ENCODE measurements at regions not wholly inside any gene's neighbourhood (a gene's known extent, or its start where the extent isn't known, plus 50 kb on each side); places are given as distances from the start of the nearest gene placed in this dataset.

DNA sequence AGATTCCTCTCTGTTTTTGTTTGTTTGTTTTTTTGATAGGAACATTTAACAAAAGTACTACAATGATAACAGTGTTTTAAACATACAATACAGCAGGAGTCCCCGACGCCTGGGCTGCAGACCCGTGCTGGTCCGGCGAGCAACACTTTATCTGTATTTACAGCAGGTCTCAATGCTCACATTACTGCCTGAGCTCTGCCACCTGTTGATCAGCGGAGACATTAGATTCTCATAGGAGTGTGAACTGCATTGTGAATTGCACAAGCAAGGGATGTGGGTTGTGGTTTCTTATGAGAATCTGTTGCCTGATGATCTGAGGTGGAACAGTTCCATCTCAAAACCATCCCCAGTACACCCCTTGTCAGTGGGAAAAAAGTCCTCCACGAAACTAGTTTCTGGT is 1068.5 kb upstream of the CDH10 start:
- ChIA-PET POLR2A (no interaction called here), CTCF (no interaction called here)
- no peak for TF ChIP-seq SUZ12 (IDR thresholded peaks at IDR 0.05)
- no peak for TF ChIP-seq FOXA1 (IDR thresholded peaks at IDR 0.05)
- TF ChIP-seq L3MBTL2 (conservative IDR thresholded peaks at IDR 0.05): no peak
- no peak for TF ChIP-seq ZNF384 (IDR thresholded peaks at IDR 0.05)
- TF ChIP-seq TARDBP (IDR thresholded peaks at IDR 0.05): no peak
- no peak for TF ChIP-seq FOXM1 (IDR thresholded peaks at IDR 0.05; ENCODE audit: borderline replicate concordance)
- TF ChIP-seq NFRKB (IDR thresholded peaks at IDR 0.05): no peak
- no peak for TF ChIP-seq CTBP1 (IDR thresholded peaks at IDR 0.05; ENCODE audit: borderline replicate concordance)
- no peak for TF ChIP-seq LEF1 (IDR thresholded peaks at IDR 0.05; ENCODE audit: borderline replicate concordance)
- no peak for TF ChIP-seq SP1 (IDR thresholded peaks at IDR 0.05)
- TF ChIP-seq FOXK2 (IDR thresholded peaks at IDR 0.05): no peak
- no peak for TF ChIP-seq ARNT (IDR thresholded peaks at IDR 0.05)
- no peak for TF ChIP-seq ELF4 (IDR thresholded peaks at IDR 0.05)
- no peak for TF ChIP-seq BHLHE40 (IDR thresholded peaks at IDR 0.05; ENCODE audit: borderline replicate concordance)
- no peak for TF ChIP-seq HDGF (IDR thresholded peaks at IDR 0.05; ENCODE audit: borderline replicate concordance)
- TF ChIP-seq, protein P1, sequence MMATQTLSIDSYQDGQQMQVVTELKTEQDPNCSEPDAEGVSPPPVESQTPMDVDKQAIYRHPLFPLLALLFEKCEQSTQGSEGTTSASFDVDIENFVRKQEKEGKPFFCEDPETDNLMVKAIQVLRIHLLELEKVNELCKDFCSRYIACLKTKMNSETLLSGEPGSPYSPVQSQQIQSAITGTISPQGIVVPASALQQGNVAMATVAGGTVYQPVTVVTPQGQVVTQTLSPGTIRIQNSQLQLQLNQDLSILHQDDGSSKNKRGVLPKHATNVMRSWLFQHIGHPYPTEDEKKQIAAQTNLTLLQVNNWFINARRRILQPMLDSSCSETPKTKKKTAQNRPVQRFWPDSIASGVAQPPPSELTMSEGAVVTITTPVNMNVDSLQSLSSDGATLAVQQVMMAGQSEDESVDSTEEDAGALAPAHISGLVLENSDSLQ (IDR thresholded peaks at IDR 0.05): no peak
- peak; percentile 6 for DNase-seq (ENCODE audit: extremely low spot score)

GRCh38 chr5:25707093-25707492 is 1062.3 kb upstream of the CDH10 start:
- CTCF ChIA-PET: no interaction called here
- TF ChIP-seq, protein P1 (IDR thresholded peaks at IDR 0.05): peak; percentile 31; the same call in 1 of the 2 replicates
- no peak for TF ChIP-seq TARDBP (IDR thresholded peaks at IDR 0.05)
- no peak for TF ChIP-seq SP1 (IDR thresholded peaks at IDR 0.05)
- no peak for TF ChIP-seq FOXM1 (IDR thresholded peaks at IDR 0.05; ENCODE audit: borderline replicate concordance)
- TF ChIP-seq ELF4 (IDR thresholded peaks at IDR 0.05): no peak
- no peak for TF ChIP-seq CTBP1 (IDR thresholded peaks at IDR 0.05; ENCODE audit: borderline replicate concordance)
- no peak for TF ChIP-seq NFRKB (IDR thresholded peaks at IDR 0.05)
- no peak for TF ChIP-seq FOXA1 (IDR thresholded peaks at IDR 0.05)
- TF ChIP-seq L3MBTL2 (conservative IDR thresholded peaks at IDR 0.05): no peak
- POLR2A ChIA-PET: no interaction called here
- DNase-seq (ENCODE audit: extremely low spot score): no peak

DNA sequence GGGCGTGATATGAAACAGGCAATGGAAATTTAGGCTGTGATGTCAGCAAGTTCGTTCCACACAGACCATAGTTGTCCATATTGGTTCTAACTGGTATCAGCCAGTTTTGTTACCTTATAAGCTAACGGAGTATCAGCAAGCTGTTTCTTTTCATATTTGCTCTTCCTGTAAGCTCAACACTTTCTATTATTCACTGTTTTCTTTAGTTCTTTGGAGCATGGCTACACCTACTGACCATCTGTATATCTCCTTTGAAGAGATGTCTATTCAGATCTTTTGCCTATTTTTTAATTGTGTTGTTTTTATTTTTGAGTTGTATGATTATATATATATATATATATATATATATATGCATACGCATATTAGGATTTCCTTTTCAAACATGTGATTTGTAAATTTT is 1057.2 kb upstream of the CDH10 start:
- CTCF ChIA-PET: interaction anchor here (0.6 kb wide), 1 partner anchor 863 kb away, joined by 3 read pairs; no protein-coding TSS in a partner anchor
- POLR2A ChIA-PET: no interaction called here
- DNase-seq (ENCODE audit: extremely low spot score): no peak
- TF ChIP-seq, protein P1 (IDR thresholded peaks at IDR 0.05): no peak
- no peak for TF ChIP-seq L3MBTL2 (conservative IDR thresholded peaks at IDR 0.05)
- no peak for TF ChIP-seq BHLHE40 (IDR thresholded peaks at IDR 0.05; ENCODE audit: borderline replicate concordance)
- no peak for TF ChIP-seq TARDBP (IDR thresholded peaks at IDR 0.05)
- no peak for TF ChIP-seq FOXA1 (IDR thresholded peaks at IDR 0.05)
- no peak for TF ChIP-seq LEF1 (IDR thresholded peaks at IDR 0.05; ENCODE audit: borderline replicate concordance)
- TF ChIP-seq SUZ12 (IDR thresholded peaks at IDR 0.05): no peak
- no peak for TF ChIP-seq ZNF384 (IDR thresholded peaks at IDR 0.05)
- TF ChIP-seq HDGF (IDR thresholded peaks at IDR 0.05; ENCODE audit: borderline replicate concordance): no peak
- no peak for TF ChIP-seq NFRKB (IDR thresholded peaks at IDR 0.05)
- no peak for TF ChIP-seq ARNT (IDR thresholded peaks at IDR 0.05)
- no peak for TF ChIP-seq CTBP1 (IDR thresholded peaks at IDR 0.05; ENCODE audit: borderline replicate concordance)
- TF ChIP-seq ELF4 (IDR thresholded peaks at IDR 0.05): no peak
- no peak for TF ChIP-seq SP1 (IDR thresholded peaks at IDR 0.05)
- no peak for TF ChIP-seq FOXK2 (IDR thresholded peaks at IDR 0.05)
- no peak for TF ChIP-seq FOXM1 (IDR thresholded peaks at IDR 0.05; ENCODE audit: borderline replicate concordance)

- POLR2A ChIA-PET: no interaction called here
- CTCF ChIA-PET: no interaction called here
- TF ChIP-seq SUZ12 (IDR thresholded peaks at IDR 0.05): no peak
- no peak for TF ChIP-seq FOXA1 (IDR thresholded peaks at IDR 0.05)
- TF ChIP-seq NFRKB (IDR thresholded peaks at IDR 0.05): no peak
- no peak for TF ChIP-seq SP1 (IDR thresholded peaks at IDR 0.05)
- no peak for TF ChIP-seq TARDBP (IDR thresholded peaks at IDR 0.05)
- TF ChIP-seq ARNT (IDR thresholded peaks at IDR 0.05): no peak
- TF ChIP-seq FOXM1 (IDR thresholded peaks at IDR 0.05; ENCODE audit: borderline replicate concordance): no peak
- no peak for TF ChIP-seq ELF4 (IDR thresholded peaks at IDR 0.05)
- TF ChIP-seq BHLHE40 (IDR thresholded peaks at IDR 0.05; ENCODE audit: borderline replicate concordance): no peak
- no peak for TF ChIP-seq ZNF384 (IDR thresholded peaks at IDR 0.05)
- no peak for TF ChIP-seq LEF1 (IDR thresholded peaks at IDR 0.05; ENCODE audit: borderline replicate concordance)
- no peak for TF ChIP-seq HDGF (IDR thresholded peaks at IDR 0.05; ENCODE audit: borderline replicate concordance)
- TF ChIP-seq, protein P1 (IDR thresholded peaks at IDR 0.05): no peak
- no peak for TF ChIP-seq L3MBTL2 (conservative IDR thresholded peaks at IDR 0.05)
- TF ChIP-seq CTBP1 (IDR thresholded peaks at IDR 0.05; ENCODE audit: borderline replicate concordance): no peak
- TF ChIP-seq FOXK2 (IDR thresholded peaks at IDR 0.05): no peak
- DNase-seq (ENCODE audit: extremely low spot score): no peak
These were observed 1050.0 kb upstream of the CDH10 start for GRCh38 chr5:25694801-25695200.

- ChIA-PET POLR2A (no interaction called here), CTCF (no interaction called here)
- no peak for TF ChIP-seq FOXK2 (IDR thresholded peaks at IDR 0.05)
- TF ChIP-seq HDGF (IDR thresholded peaks at IDR 0.05; ENCODE audit: borderline replicate concordance): no peak
- no peak for TF ChIP-seq LEF1 (IDR thresholded peaks at IDR 0.05; ENCODE audit: borderline replicate concordance)
- no peak for TF ChIP-seq BHLHE40 (IDR thresholded peaks at IDR 0.05; ENCODE audit: borderline replicate concordance)
- TF ChIP-seq ZNF384 (IDR thresholded peaks at IDR 0.05): no peak
- TF ChIP-seq FOXM1 (IDR thresholded peaks at IDR 0.05; ENCODE audit: borderline replicate concordance): no peak
- TF ChIP-seq SP1 (IDR thresholded peaks at IDR 0.05): no peak
- no peak for TF ChIP-seq L3MBTL2 (conservative IDR thresholded peaks at IDR 0.05)
- TF ChIP-seq ELF4 (IDR thresholded peaks at IDR 0.05): no peak
- no peak for TF ChIP-seq ARNT (IDR thresholded peaks at IDR 0.05)
- TF ChIP-seq TARDBP (IDR thresholded peaks at IDR 0.05): no peak
- no peak for TF ChIP-seq NFRKB (IDR thresholded peaks at IDR 0.05)
- TF ChIP-seq, protein P1 (IDR thresholded peaks at IDR 0.05): no peak
- no peak for DNase-seq (ENCODE audit: extremely low spot score)
These were observed 1043.4 kb upstream of the CDH10 start for GRCh38 chr5:25688156-25688555.
